HG03045 (cell line): ENCODE measurements at regions not wholly inside any gene's neighbourhood (a gene's known extent, or its start where the extent isn't known, plus 50 kb on each side); places are given as distances from the start of the nearest gene placed in this dataset.

ENCODE experiments used
- ATAC-seq: cut with Tn5 transposase; IDR thresholded peaks from one replicate; pipeline ENCODE4 v1.9.1; 2021; ENCODE audit warnings: mild to moderate bottlenecking, moderate library complexity; ENCODE audit not compliant: unreplicated experiment

GRCh38 chr14:83991666-83992065 lies 1538.3 kb upstream of the FLRT2 start:
- ATAC-seq: no peak

DNA sequence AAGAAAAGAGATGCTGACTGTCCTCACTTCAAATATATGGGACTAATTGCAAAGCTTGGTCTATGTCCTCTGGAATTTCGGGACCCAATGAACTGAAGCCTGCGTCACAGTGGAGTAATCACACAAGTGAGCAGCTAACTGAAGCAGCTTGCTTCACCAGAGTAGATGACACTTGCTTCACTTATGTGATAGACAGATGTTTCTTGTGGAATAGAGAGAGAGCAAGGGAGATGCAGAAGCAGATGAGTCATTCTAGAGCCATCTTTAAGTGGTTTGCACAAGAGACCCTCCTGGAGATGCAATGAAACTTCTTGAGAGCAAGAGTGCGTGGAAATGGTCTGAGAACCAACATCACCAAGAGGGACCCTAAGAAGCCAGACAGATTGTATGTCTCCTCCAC lies 1537.1 kb upstream of the FLRT2 start:
- ATAC-seq: no peak

GRCh38 chr14:83993545-83993944 lies 1536.4 kb upstream of the FLRT2 start:
- no peak for ATAC-seq

DNA sequence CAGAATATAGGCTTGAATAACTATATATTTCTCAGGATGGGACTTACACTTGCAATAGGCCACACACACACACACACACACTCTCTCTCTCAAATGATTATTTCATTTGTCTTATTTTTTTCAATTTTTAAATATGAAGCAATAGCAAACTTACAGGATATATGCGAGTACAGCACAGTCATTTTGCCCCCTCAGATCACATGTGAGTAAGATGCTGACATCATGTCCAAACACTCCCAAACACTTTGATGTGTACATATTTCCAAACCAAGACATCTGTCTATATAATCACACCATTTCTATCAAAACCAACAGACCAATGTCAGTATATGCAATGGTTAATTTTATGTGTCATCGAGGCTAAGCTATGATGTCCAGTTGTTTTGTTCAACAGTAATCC lies 1535.9 kb upstream of the FLRT2 start:
- ATAC-seq: no peak

- no peak for ATAC-seq
Observed at GRCh38 chr14:84001023-84001422, 1528.9 kb upstream of the FLRT2 start.

GRCh38 chr14:84003346-84003745 lies 1526.6 kb upstream of the FLRT2 start:
- ATAC-seq: no peak

GRCh38 chr14:84006643-84007155 lies 1523.2 kb upstream of the FLRT2 start:
- no peak for ATAC-seq

GRCh38 chr14:84013424-84013823 lies 1516.5 kb upstream of the FLRT2 start:
- no peak for ATAC-seq

DNA sequence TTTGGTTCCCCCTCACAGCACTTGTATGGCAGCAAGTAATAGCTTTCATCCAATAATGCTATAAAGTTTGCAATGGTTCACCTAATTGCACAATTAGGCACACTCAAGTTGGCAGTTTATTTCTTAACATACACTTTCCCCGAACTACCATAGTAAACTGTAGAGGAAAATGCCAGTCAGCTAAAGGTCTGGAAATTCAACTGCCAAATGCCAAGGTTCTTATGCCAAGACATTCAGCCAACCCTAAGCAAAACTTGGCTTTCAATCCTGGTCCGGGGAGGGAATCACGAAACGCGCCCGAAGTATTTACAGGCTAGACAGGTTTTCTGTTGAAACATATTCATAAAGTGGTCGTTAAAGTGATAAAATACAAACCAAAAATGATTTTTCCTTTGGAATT lies 1512.4 kb upstream of the FLRT2 start:
- ATAC-seq: no peak

DNA sequence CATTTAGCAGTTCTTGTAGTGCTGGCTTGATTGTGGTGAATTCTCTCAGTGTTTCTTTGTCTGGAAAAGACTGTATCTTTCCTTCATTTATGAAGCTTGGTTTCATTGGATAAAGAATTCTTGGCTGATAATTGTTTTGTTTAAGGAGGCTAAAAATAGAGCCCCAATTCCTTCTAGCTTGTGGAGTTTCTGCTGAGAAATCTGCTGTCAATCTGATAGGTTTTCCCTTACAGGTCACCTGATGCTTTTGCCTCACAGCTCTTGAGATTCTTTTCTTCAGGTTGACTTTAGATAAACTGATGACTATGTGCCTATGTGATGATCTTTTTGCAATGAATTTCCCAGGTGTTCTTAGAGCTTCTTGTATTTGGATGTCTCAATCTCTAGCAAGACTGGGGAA lies 1508.5 kb upstream of the FLRT2 start:
- ATAC-seq: no peak

GRCh38 chr14:84024231-84024820 lies 1505.6 kb upstream of the FLRT2 start:
- no peak for ATAC-seq

GRCh38 chr14:84025106-84026012 lies 1504.6 kb upstream of the FLRT2 start:
- ATAC-seq: no peak

GRCh38 chr14:84027351-84027750 lies 1502.6 kb upstream of the FLRT2 start:
- no peak for ATAC-seq

- no peak for ATAC-seq
Observed at GRCh38 chr14:84028080-84028604, 1501.8 kb upstream of the FLRT2 start.

DNA sequence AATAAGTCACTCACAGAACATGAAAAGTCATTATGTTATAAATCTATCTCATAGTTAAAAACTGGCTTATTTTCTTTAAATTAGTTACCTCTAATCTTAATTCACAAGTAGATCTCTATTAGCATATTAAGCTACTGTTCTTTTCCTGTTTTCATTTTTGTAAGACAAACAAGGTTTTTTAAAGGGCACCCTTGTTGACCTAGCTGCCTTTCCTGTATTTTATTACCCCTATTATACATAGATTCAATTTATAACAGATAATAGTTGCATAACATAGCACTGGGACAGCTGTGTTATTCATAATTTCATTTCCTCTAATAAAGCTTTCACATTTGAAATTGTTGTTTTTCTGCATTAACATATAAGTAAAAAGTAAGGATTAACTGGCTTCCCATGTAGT lies 1500.7 kb upstream of the FLRT2 start:
- ATAC-seq: no peak

- no peak for ATAC-seq
Observed at GRCh38 chr14:84029720-84030119, 1500.2 kb upstream of the FLRT2 start.

DNA sequence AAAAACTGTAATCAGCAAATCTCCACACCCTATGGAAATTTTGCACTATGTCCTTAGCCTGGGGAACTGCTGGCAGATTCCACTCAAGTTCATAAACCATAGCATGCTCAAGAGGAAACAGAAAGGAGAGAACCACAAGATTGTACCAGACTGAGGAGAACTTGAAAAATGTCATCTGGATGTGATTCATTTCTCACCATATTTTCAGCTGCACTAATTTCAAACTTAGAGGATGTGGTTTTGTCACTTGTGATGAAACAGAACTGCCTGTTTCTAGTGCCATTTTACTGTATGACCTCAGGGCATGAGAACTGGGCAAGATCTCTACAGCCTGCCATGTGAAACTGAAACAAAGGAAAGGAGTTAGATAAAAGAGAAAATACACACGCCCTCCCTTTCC lies 1493.1 kb upstream of the FLRT2 start:
- no peak for ATAC-seq

DNA sequence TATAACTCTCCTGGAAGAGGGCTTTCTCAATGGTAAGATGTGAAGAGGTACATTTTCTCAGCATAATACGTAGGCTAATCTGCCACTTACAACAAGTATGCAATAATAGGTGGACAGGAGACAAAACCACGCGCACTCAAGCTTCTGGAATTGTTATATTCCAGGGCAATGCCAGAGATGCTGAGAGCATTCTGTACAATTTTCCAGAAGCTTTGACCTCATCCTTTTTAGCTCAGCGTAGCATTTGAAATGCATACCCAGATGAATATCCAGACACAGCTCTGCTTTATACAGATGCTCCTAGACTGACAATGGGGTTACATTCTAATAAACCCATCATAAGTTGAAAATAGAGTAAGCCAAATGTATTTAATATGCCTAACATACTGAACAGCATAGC lies 1492.4 kb upstream of the FLRT2 start:
- no peak for ATAC-seq

DNA sequence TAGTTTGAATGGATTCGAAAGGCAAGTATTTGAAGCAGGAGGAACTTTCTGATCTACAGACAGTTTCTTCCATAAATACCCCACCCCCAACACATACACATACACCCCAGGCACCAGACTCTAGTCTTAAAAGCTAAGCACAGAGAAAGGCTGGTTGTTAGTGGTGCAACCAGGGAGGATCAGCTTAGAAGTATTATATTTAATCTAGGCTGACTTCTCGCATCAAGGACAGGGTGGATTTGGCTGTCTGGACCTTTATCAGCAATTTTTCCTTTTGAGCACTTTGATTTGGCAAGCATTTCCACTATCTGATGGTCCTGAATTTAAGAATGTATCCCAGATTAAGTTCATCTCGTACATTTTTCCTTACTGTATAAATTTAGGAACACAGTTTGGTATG lies 1489.8 kb upstream of the FLRT2 start:
- no peak for ATAC-seq

- ATAC-seq: no peak
Observed at GRCh38 chr14:84041421-84041820, 1488.5 kb upstream of the FLRT2 start.

DNA sequence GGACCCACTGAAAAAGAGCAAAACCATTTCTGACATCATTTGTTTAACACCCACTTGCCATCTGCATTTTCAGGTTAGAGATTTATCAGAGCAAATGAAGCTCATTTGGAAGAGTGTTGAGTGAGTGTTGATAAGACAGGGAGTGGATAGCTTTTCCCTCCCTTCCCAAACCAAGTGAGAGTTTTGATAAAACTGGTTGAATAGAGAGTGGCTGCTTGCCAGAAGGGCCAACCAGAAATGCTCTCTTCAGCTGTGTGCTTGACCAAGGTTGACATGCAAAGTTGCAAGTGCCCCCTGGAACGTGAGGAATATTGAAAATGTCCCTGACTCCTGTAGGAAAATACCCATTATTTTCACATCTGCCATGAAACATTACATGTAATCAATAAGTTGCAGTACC lies 1487.0 kb upstream of the FLRT2 start:
- no peak for ATAC-seq
